Fibroblast of mammary gland (primary cell): ENCODE measurements at regions not wholly inside any gene's neighbourhood (a gene's known extent, or its start where the extent isn't known, plus 50 kb on each side); places are given as distances from the start of the nearest gene placed in this dataset.

ENCODE experiments used
- DNase-seq: peaks from one replicate; pipeline ENCODE4 v3.0.0-alpha.2; 2010; ENCODE audit warnings: low read depth
- H3K4me3 ChIP-seq: 2 replicates; pipeline ENCODE4 v1.5.1; 2011; ENCODE audit warnings: low read depth, mild to moderate bottlenecking, low read length, moderate library complexity; ENCODE audit not compliant: control insufficient read depth
- CTCF ChIP-seq: conservative IDR thresholded peaks from 2 replicates; pipeline ENCODE4 v1.5.1; 2011; ENCODE audit warnings: low read depth, low read length, inconsistent platforms; ENCODE audit not compliant: control insufficient read depth, insufficient read depth

- no peak for TF ChIP-seq CTCF
- H3K4me3 ChIP-seq, result no peak overlapping the region
Observed at GRCh38 chr4:183763990-183764754, 105.1 kb downstream of the TRAPPC11 start.

GRCh38 chr4:183765251-183765911 is 106.3 kb downstream of the TRAPPC11 start:
- TF ChIP-seq CTCF, result no peak
- H3K4me3 ChIP-seq, result no peak overlapping the region
- no peak for DNase-seq

More at GRCh38 chr4:183763990-183764754, 105.1 kb downstream of the TRAPPC11 start:
- DNase-seq, result no peak

- TF ChIP-seq CTCF, result no peak
- no peak for DNase-seq
- H3K4me3 ChIP-seq, result no peak overlapping the region
Observed at GRCh38 chr4:183766140-183766539, 107.0 kb downstream of the TRAPPC11 start.

GRCh38 chr4:183770906-183771305 is 111.8 kb downstream of the TRAPPC11 start:
- TF ChIP-seq CTCF, result no peak
- H3K4me3 ChIP-seq, result no peak overlapping the region
- DNase-seq, result no peak

GRCh38 chr4:183772361-183772760 is 113.3 kb downstream of the TRAPPC11 start:
- no peak for TF ChIP-seq CTCF
- H3K4me3 ChIP-seq, result no peak overlapping the region
- no peak for DNase-seq

- H3K4me3 ChIP-seq, result no peak overlapping the region
- no peak for DNase-seq
- no peak for TF ChIP-seq CTCF
Observed at GRCh38 chr4:183773790-183774189, 114.7 kb downstream of the TRAPPC11 start.
